Neuron (in vitro differentiated cells): ENCODE measurements at regions not wholly inside any gene's neighbourhood (a gene's known extent, or its start where the extent isn't known, plus 50 kb on each side); places are given as distances from the start of the nearest gene placed in this dataset.

ENCODE experiments used
- H2AFZ ChIP-seq: one replicate; pipeline ENCODE4 v1.6.1; 2013; ENCODE audit warnings: low read depth, mild to moderate bottlenecking, inconsistent platforms, low read length, moderate library complexity
- H3K27me3 ChIP-seq: one replicate; pipeline ENCODE4 v1.6.1; 2013; ENCODE audit warnings: low read length; ENCODE audit not compliant: insufficient read depth
- H3K36me3 ChIP-seq: one replicate; pipeline ENCODE4 v1.6.1; 2013; ENCODE audit warnings: low read length; ENCODE audit not compliant: insufficient read depth
- H3K4me1 ChIP-seq: one replicate; pipeline ENCODE4 v1.6.1; 2013; ENCODE audit warnings: low read length; ENCODE audit not compliant: insufficient read depth
- H3K4me3 ChIP-seq: 2 replicates; pipeline ENCODE4 v1.5.1; 2013; ENCODE audit warnings: mild to moderate bottlenecking, low read length, moderate library complexity
- H3K9me3 ChIP-seq: one replicate; pipeline ENCODE4 v1.6.1; 2013; ENCODE audit warnings: low read length

DNA sequence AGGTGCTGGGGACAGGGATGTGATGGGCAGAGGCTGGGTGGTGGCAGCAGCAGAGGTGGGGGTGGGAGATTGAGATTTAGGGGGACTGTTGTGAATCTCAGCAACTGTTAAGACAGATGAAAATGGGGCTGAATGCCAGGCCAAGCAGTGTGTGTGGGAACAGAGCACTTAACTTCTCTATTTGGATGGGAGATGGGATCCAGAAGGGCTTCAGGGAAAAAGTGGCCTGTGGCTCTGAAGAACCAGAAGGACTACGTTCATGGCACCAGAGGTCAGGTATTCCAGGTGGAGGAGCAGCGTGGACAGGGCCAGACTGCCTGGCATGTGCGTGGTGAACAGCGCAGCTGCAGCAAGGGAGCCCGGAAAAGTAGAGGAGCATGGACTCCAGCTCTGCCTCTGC, 82.6 kb upstream of the SYT13 start:
- Histone ChIP-seq H3K36me3 (no peaks in the 10 kb centered on the region), H2AFZ (no peak overlapping the region), H3K27me3 (peaks cover 12% of the 10 kb centered on the region), H3K4me1 (peaks cover 24% of the 10 kb centered on the region), H3K9me3 (no peaks in the 10 kb centered on the region), H3K4me3 (no peak overlapping the region)

DNA sequence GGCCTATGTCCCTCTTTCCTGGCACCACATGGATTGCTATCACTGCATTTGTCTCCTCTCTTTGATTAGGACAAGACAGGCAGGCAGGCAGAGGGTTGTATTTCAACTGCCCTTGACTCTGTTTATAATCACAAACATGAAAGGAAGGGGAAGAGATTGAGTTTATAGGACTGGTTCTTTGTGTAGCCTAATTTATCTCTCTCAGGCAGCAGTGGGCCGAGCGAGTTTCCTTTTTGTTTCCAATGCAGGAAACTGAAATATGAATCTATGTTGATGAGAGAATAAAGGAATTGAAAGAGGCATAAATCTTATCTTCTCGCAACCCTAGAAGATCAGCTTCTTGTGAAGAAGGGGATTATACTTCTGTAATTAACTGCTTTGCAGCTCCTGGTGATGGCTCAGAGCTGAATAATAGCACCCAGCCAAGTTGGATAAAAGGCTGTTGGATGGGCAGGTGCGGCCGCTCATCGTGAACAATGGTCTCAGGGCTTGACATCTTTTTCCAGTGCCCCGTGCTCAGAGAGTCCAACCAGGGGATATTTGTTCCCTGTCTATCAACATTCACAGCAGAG, 80.6 kb upstream of the SYT13 start:
- Histone ChIP-seq H3K4me1 (peaks cover 20% of the 10 kb centered on the region), H3K27me3 (peaks cover 5% of the 10 kb centered on the region), H3K36me3 (no peaks in the 10 kb centered on the region), H2AFZ (no peak overlapping the region), H3K9me3 (no peaks in the 10 kb centered on the region), H3K4me3 (no peak overlapping the region)

DNA sequence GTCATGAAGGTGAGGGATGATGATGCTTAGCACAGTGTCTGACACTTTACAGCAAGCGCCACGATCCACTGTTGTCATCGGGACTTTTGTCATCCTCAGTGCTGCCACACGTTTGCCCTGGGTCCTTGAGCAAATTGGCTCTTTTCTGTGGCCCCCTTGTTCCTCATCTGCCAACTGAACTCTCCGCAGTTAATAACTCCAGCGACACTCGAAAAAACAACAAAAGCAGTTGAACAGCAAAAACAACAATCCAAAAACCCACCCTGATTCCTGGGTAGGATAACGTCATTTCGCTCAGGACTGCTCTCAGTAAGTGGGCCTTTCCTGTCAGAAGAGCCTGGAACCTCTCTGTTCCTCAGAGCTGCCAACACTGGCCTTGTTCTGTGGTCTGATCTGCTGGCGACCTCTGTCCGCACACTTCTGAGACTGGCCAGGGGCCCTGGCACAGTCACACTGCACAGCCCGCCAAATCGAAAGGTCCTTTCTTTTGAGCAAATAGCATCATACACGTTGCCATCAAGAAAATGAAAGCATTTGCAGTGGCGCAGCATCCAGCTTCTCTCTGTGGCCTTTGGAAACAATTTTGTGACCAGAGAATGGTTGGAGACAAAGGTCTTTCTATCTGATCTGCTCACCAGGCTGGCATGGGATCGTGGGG, 79.9 kb upstream of the SYT13 start:
- Histone ChIP-seq H3K36me3 (no peaks in the 10 kb centered on the region), H3K4me1 (peaks cover 16% of the 10 kb centered on the region), H3K4me3 (no peak overlapping the region), H3K27me3 (peaks cover 5% of the 10 kb centered on the region), H3K9me3 (no peaks in the 10 kb centered on the region), H2AFZ (no peak overlapping the region)

DNA sequence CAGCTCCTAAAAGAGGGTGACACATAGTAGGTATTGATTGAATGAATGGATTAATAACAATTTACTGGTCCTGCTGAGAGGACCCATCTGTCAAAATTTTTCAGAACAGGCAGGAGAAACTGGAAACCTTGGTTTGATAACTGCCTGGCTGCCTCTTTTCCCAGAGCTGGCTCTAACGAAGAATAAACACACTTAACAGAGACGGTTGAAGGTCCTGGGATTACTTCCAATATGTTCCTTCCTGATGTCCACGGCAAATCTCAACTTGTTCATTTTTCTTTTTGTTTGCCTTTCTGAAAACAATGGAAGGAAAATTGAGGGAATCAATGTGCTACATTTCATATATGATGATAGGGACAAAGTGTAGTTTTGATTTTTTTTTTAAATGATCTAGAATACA, 76.5 kb upstream of the SYT13 start:
- H3K4me3 ChIP-seq: no peak overlapping the region
- H3K9me3 ChIP-seq: no peaks in the 10 kb centered on the region
- H2AFZ ChIP-seq: no peak overlapping the region
- peaks cover 16% of the 10 kb centered on the region for H3K4me1 ChIP-seq
- H3K27me3 ChIP-seq: no peaks in the 10 kb centered on the region
- H3K36me3 ChIP-seq: no peaks in the 10 kb centered on the region

DNA sequence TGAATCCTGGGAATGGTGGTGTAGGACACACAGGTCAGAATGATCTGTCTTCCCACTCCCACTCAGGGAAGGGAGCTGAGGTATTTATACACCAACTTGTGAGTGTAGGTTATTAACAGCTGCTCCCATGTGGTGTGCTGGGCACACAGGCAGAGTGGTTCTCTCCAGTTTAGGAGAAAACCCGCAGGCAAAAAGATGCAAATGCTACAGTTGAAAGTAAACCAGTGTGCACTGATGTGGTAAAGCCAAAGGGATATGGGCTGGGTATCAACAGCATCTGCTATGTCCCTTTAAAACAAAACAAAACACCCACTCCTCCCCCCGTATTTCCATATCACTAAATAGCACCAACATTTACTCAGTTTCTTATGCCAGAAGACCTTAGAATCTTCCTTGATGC, 75.4 kb upstream of the SYT13 start:
- H3K4me1 ChIP-seq: peaks cover 7% of the 10 kb centered on the region
- H3K27me3 ChIP-seq: no peaks in the 10 kb centered on the region
- H2AFZ ChIP-seq: no peak overlapping the region

DNA sequence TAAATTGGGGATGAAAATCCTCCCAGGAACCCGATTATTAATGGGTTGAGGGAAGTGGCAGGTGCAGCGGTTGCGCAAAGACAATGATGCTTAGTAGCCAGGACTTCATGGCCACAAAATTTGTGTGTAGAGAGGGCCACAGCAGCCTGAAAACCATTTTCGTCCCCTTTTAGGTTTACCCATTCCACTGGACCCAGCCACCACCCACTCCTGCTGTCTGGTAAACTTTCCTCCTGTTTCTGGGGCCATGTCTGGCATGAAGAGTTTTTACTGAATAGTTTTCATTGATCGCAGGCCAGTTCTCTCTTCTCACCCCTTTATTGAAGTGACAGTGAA, 69.5 kb upstream of the SYT13 start:
- H3K36me3 ChIP-seq: no peaks in the 10 kb centered on the region
- peak overlapping the region; percentile 69 for H3K4me3 ChIP-seq
- peak overlapping the region; percentile 85 for H2AFZ ChIP-seq
- no peaks in the 10 kb centered on the region for H3K27me3 ChIP-seq
- H3K4me1 ChIP-seq: peaks cover 22% of the 10 kb centered on the region
- H3K9me3 ChIP-seq: no peaks in the 10 kb centered on the region

More for the DNA sequence above, 75.4 kb upstream of the SYT13 start:
- no peaks in the 10 kb centered on the region for H3K9me3 ChIP-seq
- H3K4me3 ChIP-seq: no peak overlapping the region
- no peaks in the 10 kb centered on the region for H3K36me3 ChIP-seq

DNA sequence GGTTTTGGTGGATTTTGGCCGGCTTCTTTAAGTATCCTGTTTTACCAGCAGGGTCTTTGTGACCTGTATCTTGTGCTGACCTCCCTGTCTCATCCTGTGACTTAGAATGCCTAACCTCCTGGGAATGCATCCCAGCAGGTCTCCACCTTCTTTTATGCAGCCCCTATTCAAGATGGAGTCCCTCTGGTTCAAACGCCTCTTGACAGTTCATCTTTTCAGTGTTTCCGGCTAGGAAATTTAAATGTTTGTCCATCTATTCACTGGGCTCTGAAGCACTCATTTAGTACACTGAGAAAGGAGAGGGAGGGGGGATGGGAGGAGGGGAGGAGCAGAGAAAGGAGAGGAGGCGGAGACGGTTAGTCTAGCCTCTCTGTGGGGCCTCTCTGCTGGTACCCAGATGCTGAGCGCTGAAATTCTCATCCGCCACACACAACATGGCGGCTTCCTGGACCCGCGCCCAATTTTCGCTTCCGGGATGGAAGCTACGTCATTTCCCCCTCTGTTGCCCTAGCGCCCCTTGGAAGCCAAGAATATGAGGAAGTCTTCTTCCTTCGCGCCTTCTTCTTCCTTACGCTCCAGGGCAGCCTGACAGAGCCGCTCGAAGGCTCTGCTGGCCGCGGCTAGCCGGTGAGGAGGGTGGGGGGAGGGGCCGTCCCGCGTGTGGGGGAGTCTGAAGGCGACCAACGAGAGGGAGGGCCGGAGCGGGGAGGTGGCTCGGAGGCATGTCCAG, 69.0 kb upstream of the SYT13 start:
- Histone ChIP-seq H3K27me3 (no peaks in the 10 kb centered on the region), H3K9me3 (no peaks in the 10 kb centered on the region), H2AFZ (peak overlapping the region; percentile 85), H3K4me3 (peak overlapping the region; percentile 69), H3K4me1 (peaks cover 22% of the 10 kb centered on the region), H3K36me3 (no peaks in the 10 kb centered on the region)

DNA sequence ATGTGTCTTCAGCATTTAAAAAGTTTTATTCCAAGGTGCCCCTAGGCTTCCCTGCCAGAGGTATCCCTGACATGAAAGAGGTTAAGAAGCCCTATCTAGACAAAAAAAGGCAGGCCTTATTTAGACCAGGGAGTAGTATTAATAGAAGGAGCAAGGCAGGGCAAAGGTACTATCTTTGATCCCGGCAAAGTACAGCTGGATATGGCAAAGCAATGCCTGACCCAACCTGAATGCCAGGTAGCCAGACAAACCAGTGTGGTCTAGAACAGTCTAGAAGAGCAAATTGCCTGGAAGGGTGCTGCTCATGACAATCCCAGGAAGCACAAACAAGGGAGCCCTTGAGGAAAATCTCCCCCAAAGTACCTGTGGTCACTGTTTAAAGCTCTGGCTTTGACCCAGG, 62.6 kb upstream of the SYT13 start:
- Histone ChIP-seq H3K9me3 (no peaks in the 10 kb centered on the region), H3K27me3 (no peaks in the 10 kb centered on the region), H3K36me3 (no peaks in the 10 kb centered on the region), H3K4me3 (no peak overlapping the region), H2AFZ (no peak overlapping the region), H3K4me1 (peaks cover 27% of the 10 kb centered on the region)

DNA sequence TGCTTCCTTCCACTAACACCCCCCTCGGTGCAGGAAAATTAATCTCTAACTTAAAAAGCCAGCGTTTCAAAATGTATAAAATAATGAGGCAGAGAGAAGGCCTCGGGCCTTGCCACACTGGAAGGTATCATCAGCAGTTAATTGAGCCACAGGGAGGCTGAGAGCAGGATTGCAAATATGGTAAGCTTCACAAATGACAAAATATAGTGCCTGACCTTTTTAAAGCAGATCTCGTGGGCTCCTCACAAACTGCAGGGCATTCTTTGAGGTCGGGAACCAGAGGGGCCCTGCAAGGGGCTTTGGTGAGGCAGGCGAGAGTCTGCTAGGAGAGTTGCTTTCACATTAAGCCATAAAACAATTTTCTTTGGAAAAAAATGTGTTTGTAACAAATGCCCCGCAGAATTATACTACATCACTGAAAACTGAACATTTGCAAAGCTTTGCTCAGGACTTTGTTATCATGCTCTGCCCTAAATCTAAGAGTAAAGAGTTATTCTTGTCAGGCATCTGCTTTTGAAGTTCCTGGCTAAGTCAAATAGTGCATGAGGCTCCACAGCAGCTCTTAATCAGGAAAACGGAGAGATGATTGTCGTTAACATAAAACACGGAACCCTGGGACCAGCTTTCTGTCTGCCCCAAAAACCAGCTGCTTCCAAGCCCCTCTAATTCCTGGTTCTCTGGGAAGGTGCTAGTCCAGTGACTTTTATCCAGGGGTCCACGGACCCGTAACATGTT, 61.4 kb upstream of the SYT13 start:
- H3K4me1 ChIP-seq: peaks cover 33% of the 10 kb centered on the region
- no peaks in the 10 kb centered on the region for H3K27me3 ChIP-seq
- no peaks in the 10 kb centered on the region for H3K9me3 ChIP-seq
- H3K36me3 ChIP-seq: no peaks in the 10 kb centered on the region
- H3K4me3 ChIP-seq: peak overlapping the region; percentile 37
- H2AFZ ChIP-seq: peak overlapping the region; percentile 79

DNA sequence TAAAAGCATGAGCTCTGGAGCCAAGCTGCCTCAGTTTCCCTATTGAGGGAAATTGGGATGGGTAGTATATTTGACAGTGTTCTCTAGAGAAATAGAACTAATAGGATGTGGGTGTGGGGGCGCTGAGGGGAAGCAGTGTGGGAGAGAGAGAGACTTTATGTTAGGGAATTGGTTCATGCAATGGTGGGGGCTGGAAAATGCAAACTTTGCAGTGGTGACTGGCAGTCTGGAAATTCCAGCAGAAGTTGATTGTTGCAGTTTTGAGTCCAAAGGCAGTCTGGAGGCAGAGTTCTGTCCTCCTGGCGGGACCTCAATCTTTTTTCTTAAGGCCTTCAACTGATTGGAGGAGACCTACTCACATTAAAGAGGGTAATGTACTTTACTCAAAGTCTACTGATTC, 59.4 kb upstream of the SYT13 start:
- Histone ChIP-seq H3K4me1 (peaks cover 33% of the 10 kb centered on the region), H3K36me3 (no peaks in the 10 kb centered on the region), H2AFZ (no peak overlapping the region), H3K27me3 (no peaks in the 10 kb centered on the region), H3K4me3 (no peak overlapping the region), H3K9me3 (no peaks in the 10 kb centered on the region)

DNA sequence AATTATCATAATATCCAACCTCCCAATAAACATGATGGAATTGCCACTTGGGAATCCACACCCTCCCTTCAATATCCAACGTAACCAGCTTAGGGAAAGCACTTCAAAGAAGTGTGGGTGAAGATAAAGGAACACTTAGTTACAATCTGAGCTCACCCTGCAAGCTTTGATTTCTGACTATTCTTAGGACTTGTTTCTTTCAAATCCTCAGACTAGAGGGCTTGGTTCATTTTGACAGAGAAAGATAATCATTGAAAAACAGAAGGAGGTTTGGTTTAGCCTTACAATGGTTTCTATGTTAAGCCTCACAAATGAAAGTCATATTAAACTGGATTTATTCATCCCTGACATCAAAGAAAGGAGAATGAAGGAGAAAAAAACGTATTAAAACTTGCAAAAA, 57.9 kb upstream of the SYT13 start:
- no peak overlapping the region for H3K4me3 ChIP-seq
- no peak overlapping the region for H2AFZ ChIP-seq
- H3K4me1 ChIP-seq: peaks cover 38% of the 10 kb centered on the region
- H3K27me3 ChIP-seq: no peaks in the 10 kb centered on the region
- no peaks in the 10 kb centered on the region for H3K36me3 ChIP-seq
- H3K9me3 ChIP-seq: no peaks in the 10 kb centered on the region

DNA sequence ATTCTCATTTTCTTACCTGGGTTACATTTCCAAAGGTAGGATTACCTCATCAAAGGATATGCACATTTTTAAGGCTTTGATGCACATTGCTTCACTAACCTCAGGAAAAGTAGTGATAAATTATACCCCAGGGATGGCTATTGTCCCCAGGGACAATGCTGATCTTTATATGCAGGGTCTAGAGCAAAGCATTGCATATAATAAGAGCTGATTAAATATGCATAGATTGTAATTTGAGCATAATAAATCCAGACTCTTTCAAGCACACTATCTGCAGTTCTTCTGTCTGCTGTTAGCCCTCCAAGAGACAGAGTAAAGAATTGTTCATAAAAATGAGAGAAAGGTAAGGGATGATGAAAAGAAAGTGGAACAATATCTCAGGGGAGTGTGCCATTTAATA, 57.3 kb upstream of the SYT13 start:
- no peaks in the 10 kb centered on the region for H3K36me3 ChIP-seq
- H3K9me3 ChIP-seq: no peaks in the 10 kb centered on the region
- H3K4me1 ChIP-seq: peaks cover 41% of the 10 kb centered on the region
- no peak overlapping the region for H2AFZ ChIP-seq
- no peak overlapping the region for H3K4me3 ChIP-seq
- no peaks in the 10 kb centered on the region for H3K27me3 ChIP-seq

DNA sequence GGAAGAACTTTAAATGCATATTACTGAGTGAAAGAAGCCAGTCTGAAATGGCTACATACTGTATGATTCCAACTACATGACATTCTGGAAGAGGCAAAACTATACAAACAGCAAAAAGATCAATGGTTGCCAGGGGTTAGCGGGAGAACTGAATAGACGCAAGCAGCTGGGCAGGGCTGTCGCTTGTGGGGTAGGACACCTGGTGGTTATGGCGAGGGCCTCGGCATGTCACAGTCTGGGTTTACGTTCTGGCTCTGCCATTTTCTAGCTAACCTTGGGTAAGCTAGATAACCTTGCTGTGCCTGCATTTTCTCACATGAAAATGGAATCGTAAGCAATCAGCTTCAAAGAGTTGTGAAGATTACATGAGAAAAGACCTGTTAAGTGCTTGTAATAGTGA, 55.2 kb upstream of the SYT13 start:
- Histone ChIP-seq H3K27me3 (no peaks in the 10 kb centered on the region), H2AFZ (peak overlapping the region; percentile 14), H3K36me3 (no peaks in the 10 kb centered on the region), H3K4me1 (peaks cover 33% of the 10 kb centered on the region), H3K4me3 (no peak overlapping the region), H3K9me3 (no peaks in the 10 kb centered on the region)
